ENCODE measurements at regions not wholly inside any gene's neighbourhood (a gene's known extent, or its start where the extent isn't known, plus 50 kb on each side); places are given as distances from the start of the nearest gene placed in this dataset.

- TF ChIP-seq, protein P1, sequence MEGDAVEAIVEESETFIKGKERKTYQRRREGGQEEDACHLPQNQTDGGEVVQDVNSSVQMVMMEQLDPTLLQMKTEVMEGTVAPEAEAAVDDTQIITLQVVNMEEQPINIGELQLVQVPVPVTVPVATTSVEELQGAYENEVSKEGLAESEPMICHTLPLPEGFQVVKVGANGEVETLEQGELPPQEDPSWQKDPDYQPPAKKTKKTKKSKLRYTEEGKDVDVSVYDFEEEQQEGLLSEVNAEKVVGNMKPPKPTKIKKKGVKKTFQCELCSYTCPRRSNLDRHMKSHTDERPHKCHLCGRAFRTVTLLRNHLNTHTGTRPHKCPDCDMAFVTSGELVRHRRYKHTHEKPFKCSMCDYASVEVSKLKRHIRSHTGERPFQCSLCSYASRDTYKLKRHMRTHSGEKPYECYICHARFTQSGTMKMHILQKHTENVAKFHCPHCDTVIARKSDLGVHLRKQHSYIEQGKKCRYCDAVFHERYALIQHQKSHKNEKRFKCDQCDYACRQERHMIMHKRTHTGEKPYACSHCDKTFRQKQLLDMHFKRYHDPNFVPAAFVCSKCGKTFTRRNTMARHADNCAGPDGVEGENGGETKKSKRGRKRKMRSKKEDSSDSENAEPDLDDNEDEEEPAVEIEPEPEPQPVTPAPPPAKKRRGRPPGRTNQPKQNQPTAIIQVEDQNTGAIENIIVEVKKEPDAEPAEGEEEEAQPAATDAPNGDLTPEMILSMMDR (IDR thresholded peaks at IDR 0.05): no peak
- TF ChIP-seq POLR2A (IDR thresholded peaks at IDR 0.05) (no peak), EP300 (IDR thresholded peaks at IDR 0.05) (no peak)
These were observed 256.9 kb upstream of the FAT3 start for GRCh38 chr11:91967691-91968045.
